ENCODE measurements at regions not wholly inside any gene's neighbourhood (a gene's known extent, or its start where the extent isn't known, plus 50 kb on each side); places are given as distances from the start of the nearest gene placed in this dataset.
"Not testable (repeated sequence)": the region's sequence is repeated elsewhere in the genome, so short reads cannot be mapped to it uniquely, and the experiment has no call there.

DNA sequence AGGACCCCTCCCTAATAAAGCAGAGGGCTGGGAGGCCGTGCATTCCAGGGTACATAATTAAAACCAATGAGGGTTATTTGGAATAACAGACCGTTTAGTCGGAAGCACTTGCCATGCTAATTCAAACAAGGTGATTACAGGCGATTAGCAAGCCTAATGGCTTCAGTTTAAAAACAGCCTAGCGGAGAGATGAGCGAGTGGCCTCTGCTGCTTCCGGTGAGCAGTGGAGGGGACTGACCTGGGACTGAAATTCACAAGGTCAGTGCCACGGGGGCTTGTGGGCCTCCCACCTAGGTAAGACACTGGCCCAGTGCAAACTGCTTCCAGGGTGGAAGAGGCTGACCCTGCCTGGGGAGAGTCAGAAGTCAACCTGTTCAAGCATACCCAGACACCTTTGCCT is 56.8 kb upstream of the ALX4 start:
- ATAC-seq (ENCODE audit: low FRiP score in 2 of 2) (no peak), DNase-seq (no peak)
- Histone ChIP-seq H3K4me1 (no peaks in the 10 kb centered on the region), H3K36me3 (no peaks in the 10 kb centered on the region), H3K9me3 (peaks cover 0 to 4% (median 0%) of the 10 kb centered on the region in 4 donors), H3K27me3 (no peaks in the 10 kb centered on the region), H3K27ac (no peak overlapping the region), H3K4me3 (no peak overlapping the region)
- WGBS, 2 donors: 67 to 72% methylated on average over 7 to 8 of the region's 8 CpGs
- no peak for TF ChIP-seq POLR2A (IDR thresholded peaks at IDR 0.05)

DNA sequence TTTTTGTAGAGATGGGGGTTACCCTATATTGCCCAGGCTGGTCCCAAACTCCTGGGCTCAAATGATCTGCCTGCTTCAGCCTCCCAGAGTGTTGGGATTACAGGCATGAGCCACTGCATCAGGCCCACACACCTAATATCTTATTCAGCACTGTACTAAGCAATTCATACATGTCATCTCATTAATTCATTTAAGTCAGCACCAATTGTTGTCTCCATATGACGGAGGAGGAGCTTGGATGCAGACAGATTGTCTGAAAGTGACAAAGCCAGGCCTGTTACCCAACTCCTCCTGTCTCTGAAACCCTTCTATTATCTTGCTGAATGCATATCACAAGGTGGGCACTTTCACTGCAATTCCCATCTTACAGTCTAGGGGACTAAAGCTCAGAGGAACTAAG is 57.5 kb upstream of the ALX4 start:
- H3K4me1 ChIP-seq: no peaks in the 10 kb centered on the region
- peaks cover 0 to 4% (median 0%) of the 10 kb centered on the region in 4 donors for H3K9me3 ChIP-seq
- TF ChIP-seq POLR2AphosphoS5 (IDR thresholded peaks at IDR 0.05): no peak
- TF ChIP-seq, protein P1, sequence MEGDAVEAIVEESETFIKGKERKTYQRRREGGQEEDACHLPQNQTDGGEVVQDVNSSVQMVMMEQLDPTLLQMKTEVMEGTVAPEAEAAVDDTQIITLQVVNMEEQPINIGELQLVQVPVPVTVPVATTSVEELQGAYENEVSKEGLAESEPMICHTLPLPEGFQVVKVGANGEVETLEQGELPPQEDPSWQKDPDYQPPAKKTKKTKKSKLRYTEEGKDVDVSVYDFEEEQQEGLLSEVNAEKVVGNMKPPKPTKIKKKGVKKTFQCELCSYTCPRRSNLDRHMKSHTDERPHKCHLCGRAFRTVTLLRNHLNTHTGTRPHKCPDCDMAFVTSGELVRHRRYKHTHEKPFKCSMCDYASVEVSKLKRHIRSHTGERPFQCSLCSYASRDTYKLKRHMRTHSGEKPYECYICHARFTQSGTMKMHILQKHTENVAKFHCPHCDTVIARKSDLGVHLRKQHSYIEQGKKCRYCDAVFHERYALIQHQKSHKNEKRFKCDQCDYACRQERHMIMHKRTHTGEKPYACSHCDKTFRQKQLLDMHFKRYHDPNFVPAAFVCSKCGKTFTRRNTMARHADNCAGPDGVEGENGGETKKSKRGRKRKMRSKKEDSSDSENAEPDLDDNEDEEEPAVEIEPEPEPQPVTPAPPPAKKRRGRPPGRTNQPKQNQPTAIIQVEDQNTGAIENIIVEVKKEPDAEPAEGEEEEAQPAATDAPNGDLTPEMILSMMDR (IDR thresholded peaks at IDR 0.05): no peak
- no peak for TF ChIP-seq POLR2A (IDR thresholded peaks at IDR 0.05)
- no peak for TF ChIP-seq EP300 (IDR thresholded peaks at IDR 0.05)
- H3K36me3 ChIP-seq: no peaks in the 10 kb centered on the region
- DNase-seq (no peak), ATAC-seq (ENCODE audit: low FRiP score in 2 of 2) (no peak)
- H3K27ac ChIP-seq: no peak overlapping the region
- WGBS, 2 donors: 78 to 94% methylated on average over 1 of the region's 1 CpG
- H3K27me3 ChIP-seq: no peaks in the 10 kb centered on the region
- H3K4me3 ChIP-seq: no peak overlapping the region

DNA sequence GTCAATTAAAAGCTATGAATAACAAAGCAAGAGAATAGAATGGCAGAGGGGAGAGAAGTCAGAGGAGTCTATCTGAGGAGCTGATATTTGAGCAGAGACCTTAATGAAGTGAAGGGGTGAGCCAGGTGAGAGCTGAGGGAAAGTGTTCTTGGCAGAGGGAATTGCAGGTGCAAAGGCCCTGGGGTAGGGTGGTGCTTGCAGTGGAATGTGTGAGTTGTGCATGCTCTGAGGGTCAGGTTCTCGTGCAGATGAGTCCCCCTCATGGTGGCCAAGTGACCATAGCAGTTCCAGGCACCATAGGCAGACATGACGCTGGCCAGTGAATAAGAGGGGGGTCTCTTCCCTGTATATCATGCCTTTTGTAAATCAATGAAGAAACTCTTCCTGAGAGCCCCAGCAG is 58.9 kb upstream of the ALX4 start:
- no peak overlapping the region for H3K27ac ChIP-seq
- ATAC-seq (ENCODE audit: low FRiP score in 2 of 2): no peak
- peaks cover 0 to under 1% (median 0%) of the 10 kb centered on the region in 4 donors for H3K9me3 ChIP-seq
- no peak overlapping the region for H3K4me3 ChIP-seq
- no peaks in the 10 kb centered on the region for H3K27me3 ChIP-seq
- no peak for DNase-seq
- 77 to 80% methylated on average over 2 of the region's 2 CpGs for whole genome bisulfite sequencing, 2 donors
- H3K36me3 ChIP-seq: no peaks in the 10 kb centered on the region
- no peaks in the 10 kb centered on the region for H3K4me1 ChIP-seq
- TF ChIP-seq, protein P1 (IDR thresholded peaks at IDR 0.05): no peak
- TF ChIP-seq POLR2A (IDR thresholded peaks at IDR 0.05): no peak
- no peak for TF ChIP-seq POLR2AphosphoS5 (IDR thresholded peaks at IDR 0.05)
- TF ChIP-seq EP300 (IDR thresholded peaks at IDR 0.05): no peak

DNA sequence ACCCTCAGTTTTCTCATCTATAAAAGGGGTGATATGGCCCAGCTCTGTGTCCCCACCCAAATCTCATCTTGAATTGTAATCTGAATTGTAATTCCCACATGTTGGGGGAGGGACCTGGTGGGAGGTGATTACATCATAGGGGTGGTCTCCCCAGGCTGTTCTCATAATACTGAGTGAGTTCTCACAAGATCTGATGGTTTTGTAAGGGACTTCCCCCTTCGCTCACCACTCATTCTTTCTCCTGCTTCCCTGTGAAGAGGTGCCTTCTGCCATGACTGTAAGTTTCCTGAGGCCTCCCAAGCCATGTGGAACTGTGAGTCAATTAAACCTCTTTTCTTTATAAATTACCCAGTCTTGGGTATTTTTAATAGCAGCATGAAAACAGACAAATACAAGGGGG is 61.1 kb upstream of the ALX4 start:
- not testable (repeated sequence) for H3K27me3 ChIP-seq; H3K36me3 ChIP-seq; H3K4me3 ChIP-seq; H3K4me1 ChIP-seq; H3K27ac ChIP-seq; H3K9me3 ChIP-seq; ATAC-seq (ENCODE audit: low FRiP score in 2 of 2); DNase-seq
- 85 to 100% methylated on average over 1 of the region's 1 CpG for WGBS, 2 donors

DNA sequence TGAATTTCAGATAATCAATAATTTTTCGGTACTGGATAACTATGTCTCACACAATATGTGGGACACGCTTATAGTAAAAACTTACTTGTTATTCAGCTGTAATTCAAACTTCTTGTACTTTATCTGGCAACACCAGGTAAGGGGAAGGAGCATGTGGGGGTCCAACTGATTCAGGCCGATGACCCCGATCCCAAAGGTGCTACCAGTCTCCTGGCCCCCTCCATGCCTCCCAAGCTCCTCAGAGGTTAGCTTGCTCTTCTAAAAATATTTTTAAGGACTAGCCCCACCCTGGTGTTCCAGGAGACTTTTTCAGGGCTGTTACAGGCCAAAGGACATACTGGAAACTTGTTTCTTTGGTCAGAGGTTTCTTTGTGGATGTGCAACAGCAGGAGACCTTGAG is 61.8 kb upstream of the ALX4 start:
- 92 to 94% methylated on average over 4 of the region's 4 CpGs for WGBS, 2 donors
- ATAC-seq (ENCODE audit: low FRiP score in 2 of 2) (no peak), DNase-seq (no peak)
- Histone ChIP-seq H3K9me3 (no peaks in the 10 kb centered on the region), H3K27ac (no peak overlapping the region), H3K4me3 (no peak overlapping the region), H3K27me3 (no peaks in the 10 kb centered on the region), H3K36me3 (no peaks in the 10 kb centered on the region), H3K4me1 (no peaks in the 10 kb centered on the region)
- TF ChIP-seq POLR2AphosphoS5 (IDR thresholded peaks at IDR 0.05) (no peak), POLR2A (IDR thresholded peaks at IDR 0.05) (no peak)

DNA sequence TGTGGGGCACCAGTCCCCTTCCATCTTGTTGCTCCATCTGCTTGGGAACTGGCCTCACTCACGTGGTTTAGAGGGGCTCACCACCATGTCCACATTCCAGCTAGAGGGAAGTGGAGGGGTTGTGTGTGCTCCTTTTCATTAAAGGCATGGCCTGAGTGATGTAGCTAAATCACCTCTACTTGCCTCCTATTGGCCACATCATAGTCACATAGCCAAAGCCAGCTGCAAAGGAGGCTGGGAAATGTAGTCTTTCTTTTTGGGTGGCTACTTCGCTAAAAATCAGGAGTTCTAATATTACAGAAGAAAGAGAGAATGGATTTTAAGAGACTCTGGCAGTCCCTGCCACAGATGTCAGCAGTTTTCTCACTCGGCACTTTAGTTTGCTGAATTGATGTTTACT is 63.0 kb upstream of the ALX4 start:
- Histone ChIP-seq H3K4me1 (no peaks in the 10 kb centered on the region), H3K9me3 (peaks cover 0 to 3% (median 0%) of the 10 kb centered on the region in 4 donors), H3K27me3 (no peaks in the 10 kb centered on the region), H3K36me3 (no peaks in the 10 kb centered on the region), H3K27ac (no peak overlapping the region), H3K4me3 (no peak overlapping the region)
- WGBS, 2 donors: 64 to 68% methylated on average over 3 of the region's 3 CpGs
- DNase-seq: no peak
- TF ChIP-seq, protein P1 (IDR thresholded peaks at IDR 0.05): no peak
- TF ChIP-seq POLR2AphosphoS5 (IDR thresholded peaks at IDR 0.05) (no peak), EP300 (IDR thresholded peaks at IDR 0.05) (no peak), POLR2A (IDR thresholded peaks at IDR 0.05) (no peak)
- no peak for ATAC-seq (ENCODE audit: low FRiP score in 2 of 2)

All from upper lobe of left lung (tissue), 6 donors.